A673 (cell line): ENCODE measurements at regions not wholly inside any gene's neighbourhood (a gene's known extent, or its start where the extent isn't known, plus 50 kb on each side); places are given as distances from the start of the nearest gene placed in this dataset.
A peak's percentile ranks its signal among the peaks of the same experiment; 100 is the strongest.

ENCODE experiments used
- BruUV-seq: library from RNA; stranded (reverse); fragments of 400-500 nt; replicated peaks from 2 replicates; lab custom pipeline; 2021; lab: Mats Ljungman, UMichigan
- CTCF ChIA-PET: fragments of 300-600 bp; sonication (Branson Sonifier 250); formaldehyde crosslinking; loops from one replicate; lab custom pipeline; 2022; ENCODE audit warnings: antibody characterized with exemption; lab: Charles Lee
- POLR2A ChIA-PET: fragments of 300-600 bp; sonication (Branson Sonifier 250); formaldehyde crosslinking; loops from one replicate; lab custom pipeline; 2022; ENCODE audit warnings: antibody characterized with exemption; ENCODE audit not compliant: low non-redundant PET; lab: Charles Lee
- DNase-seq: peaks from one replicate; pipeline ENCODE4 v3.0.0-alpha.2; 2015; ENCODE audit warnings: low spot score
- H3K27ac ChIP-seq: fragments of 200-600 bp; sonication (generic); 2 replicates; pipeline ENCODE4 v1.5.1; 2016; ENCODE audit warnings: mixed run types, low read depth, mild to moderate bottlenecking, mixed read lengths, antibody characterized with exemption, low read length; ENCODE audit not compliant: poor library complexity, severe bottlenecking
- H3K27me3 ChIP-seq: fragments of 200-600 bp; sonication (generic); replicated peaks from 2 replicates; pipeline ENCODE4 v1.6.1; 2017; ENCODE audit warnings: mixed run types, low read depth, mild to moderate bottlenecking, mixed read lengths, antibody characterized with exemption, low read length; ENCODE audit not compliant: insufficient read depth, poor library complexity
- H3K36me3 ChIP-seq: fragments of 200-600 bp; sonication (generic); 2 replicates; pipeline ENCODE4 v1.6.1; 2016; ENCODE audit warnings: mixed run types, mild to moderate bottlenecking, mixed read lengths, antibody characterized with exemption, low read length; ENCODE audit not compliant: insufficient read depth, poor library complexity, severe bottlenecking
- H3K4me1 ChIP-seq: fragments of 200-600 bp; sonication (generic); 2 replicates; pipeline ENCODE4 v1.6.1; 2017; ENCODE audit warnings: mixed run types, mild to moderate bottlenecking, mixed read lengths, antibody characterized with exemption, low read length; ENCODE audit not compliant: insufficient read depth, poor library complexity, severe bottlenecking
- H3K4me3 ChIP-seq: fragments of 200-600 bp; sonication (generic); 2 replicates; pipeline ENCODE4 v1.5.1; 2016; ENCODE audit warnings: low read depth, mixed run types, mild to moderate bottlenecking, mixed read lengths, low read length; ENCODE audit not compliant: poor library complexity, severe bottlenecking
- H3K9me3 ChIP-seq: fragments of 200-600 bp; sonication (generic); 2 replicates; pipeline ENCODE4 v1.6.1; 2016; ENCODE audit warnings: mixed run types, low read depth, mild to moderate bottlenecking, mixed read lengths, antibody characterized with exemption, low read length; ENCODE audit not compliant: poor library complexity, severe bottlenecking
- EZH2 ChIP-seq: fragments of 200-600 bp; sonication (generic); IDR thresholded peaks from 2 replicates; pipeline ENCODE4 v1.6.1; 2017; ENCODE audit warnings: borderline replicate concordance, low read depth, mild to moderate bottlenecking, mixed read lengths, antibody characterized with exemption, low read length; ENCODE audit not compliant: poor library complexity, severe bottlenecking
- intact Hi-C: fragments of 100-400 bp; cut with micrococcal nuclease; formaldehyde crosslinking; loops from one replicate; pipeline ENCODE4 v1.10.0; 2022; ENCODE audit not compliant: unreplicated experiment
- TF ChIP-seq, protein P1 (sequence below): fragments of 300-800, 200-600 bp; sonication (generic); conservative IDR thresholded peaks from 2 replicates; pipeline ENCODE4 v1.5.1; 2017; ENCODE audit warnings: low read depth, mild to moderate bottlenecking, antibody characterized with exemption, low read length, moderate library complexity, mixed read lengths

DNA sequence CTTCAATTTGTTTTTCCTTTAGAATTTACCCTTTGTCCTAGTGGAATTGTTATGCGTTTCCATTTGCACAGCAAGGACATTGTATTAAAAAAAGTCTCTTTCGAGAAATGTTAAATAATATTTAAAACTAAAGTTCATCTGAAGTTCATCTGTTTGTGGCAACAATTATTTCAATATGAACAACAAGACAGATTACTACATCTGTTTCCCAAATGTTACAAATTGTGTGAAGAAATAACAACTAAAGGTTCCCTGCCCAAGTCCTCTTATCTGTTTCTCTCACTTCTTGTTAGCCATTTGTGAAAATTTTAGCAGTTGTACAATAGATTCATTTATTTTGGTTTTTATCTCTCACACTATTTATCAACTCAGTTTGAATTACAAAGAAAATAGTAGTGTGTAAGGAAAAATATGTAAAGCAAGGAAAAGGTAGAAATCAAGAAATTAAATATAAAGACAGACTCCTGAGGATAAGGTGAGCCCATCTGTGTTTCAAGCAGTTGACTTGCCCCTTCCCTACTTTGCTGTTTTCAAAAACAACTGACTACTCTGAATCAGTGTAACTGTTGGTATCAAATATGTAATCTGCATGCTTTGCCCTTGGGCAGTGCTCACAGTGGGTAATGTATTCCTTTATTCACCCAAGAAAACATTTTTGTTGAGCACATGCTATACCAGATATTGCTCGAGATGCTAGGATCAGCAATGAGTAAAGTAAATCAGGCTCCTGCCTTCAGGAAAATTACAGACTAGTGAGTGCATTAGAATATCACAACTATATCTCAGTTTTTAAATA is 118.9 kb upstream of the PCDH7 start:
- no peak for DNase-seq
- Histone ChIP-seq H3K36me3 (peaks cover 18% of the 10 kb centered on the region), H3K27me3 (no peaks in the 10 kb centered on the region), H3K4me1 (peaks cover 24% of the 10 kb centered on the region), H3K4me3 (no peak overlapping the region), H3K27ac (peak overlapping the region; percentile 95), H3K9me3 (peaks cover 8% of the 10 kb centered on the region)
- intact Hi-C loops = loop anchor here (5.0 kb wide), 1 partner anchor 219 kb away; no protein-coding TSS in a partner anchor
- no TSS peak for BruUV-seq
- ChIA-PET CTCF (no interaction called here), POLR2A (no interaction called here)
- TF ChIP-seq, protein P1, sequence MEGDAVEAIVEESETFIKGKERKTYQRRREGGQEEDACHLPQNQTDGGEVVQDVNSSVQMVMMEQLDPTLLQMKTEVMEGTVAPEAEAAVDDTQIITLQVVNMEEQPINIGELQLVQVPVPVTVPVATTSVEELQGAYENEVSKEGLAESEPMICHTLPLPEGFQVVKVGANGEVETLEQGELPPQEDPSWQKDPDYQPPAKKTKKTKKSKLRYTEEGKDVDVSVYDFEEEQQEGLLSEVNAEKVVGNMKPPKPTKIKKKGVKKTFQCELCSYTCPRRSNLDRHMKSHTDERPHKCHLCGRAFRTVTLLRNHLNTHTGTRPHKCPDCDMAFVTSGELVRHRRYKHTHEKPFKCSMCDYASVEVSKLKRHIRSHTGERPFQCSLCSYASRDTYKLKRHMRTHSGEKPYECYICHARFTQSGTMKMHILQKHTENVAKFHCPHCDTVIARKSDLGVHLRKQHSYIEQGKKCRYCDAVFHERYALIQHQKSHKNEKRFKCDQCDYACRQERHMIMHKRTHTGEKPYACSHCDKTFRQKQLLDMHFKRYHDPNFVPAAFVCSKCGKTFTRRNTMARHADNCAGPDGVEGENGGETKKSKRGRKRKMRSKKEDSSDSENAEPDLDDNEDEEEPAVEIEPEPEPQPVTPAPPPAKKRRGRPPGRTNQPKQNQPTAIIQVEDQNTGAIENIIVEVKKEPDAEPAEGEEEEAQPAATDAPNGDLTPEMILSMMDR = no peak

DNA sequence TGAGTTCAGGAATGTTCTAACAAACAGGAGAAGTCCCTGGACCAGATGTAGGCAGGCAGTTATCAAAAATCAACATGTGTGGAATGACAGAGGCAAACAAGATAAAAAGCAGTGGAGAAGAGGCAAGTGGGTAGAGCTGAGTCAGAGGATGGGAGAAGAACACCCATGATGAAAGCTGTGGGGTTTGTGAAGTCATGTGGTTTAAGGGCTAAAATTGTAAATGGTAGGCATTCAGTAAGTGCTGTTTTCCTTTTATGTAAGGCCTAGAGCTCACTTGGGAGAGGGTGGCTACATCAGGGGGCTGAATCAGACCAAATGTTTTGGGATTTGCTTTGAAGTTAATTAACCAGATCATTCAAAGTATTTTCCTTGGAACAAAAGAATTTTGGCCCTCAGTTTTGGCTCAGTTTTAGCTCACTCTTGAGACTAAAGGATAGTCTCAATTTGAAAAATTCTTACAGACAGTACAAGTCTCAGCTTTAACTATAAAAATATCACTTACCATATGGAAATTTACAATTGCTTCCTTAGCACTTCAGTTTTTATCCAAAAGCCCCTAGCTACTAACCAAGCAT is 114.5 kb upstream of the PCDH7 start:
- POLR2A ChIA-PET = interaction anchor here (0.5 kb wide), 1 partner anchor 1127 kb away, joined by 5 read pairs; no protein-coding TSS in a partner anchor
- intact Hi-C loops = loop anchor here (1.0 to 5.0 kb wide), 4 partner anchors 113 to 677 kb away; no protein-coding TSS in a partner anchor
- TF ChIP-seq EZH2 = no peak
- TF ChIP-seq, protein P1 = no peak
- no peak overlapping the region for H3K4me3 ChIP-seq
- peak; percentile 90 for DNase-seq
- H3K36me3 ChIP-seq = peaks cover 31% of the 10 kb centered on the region
- H3K9me3 ChIP-seq = peaks cover 24% of the 10 kb centered on the region
- CTCF ChIA-PET = no interaction called here
- BruUV-seq = TSS peak; percentile 88
- H3K27ac ChIP-seq = peak overlapping the region; percentile 97
- peaks cover 33% of the 10 kb centered on the region for H3K4me1 ChIP-seq
- H3K27me3 ChIP-seq = no peaks in the 10 kb centered on the region

DNA sequence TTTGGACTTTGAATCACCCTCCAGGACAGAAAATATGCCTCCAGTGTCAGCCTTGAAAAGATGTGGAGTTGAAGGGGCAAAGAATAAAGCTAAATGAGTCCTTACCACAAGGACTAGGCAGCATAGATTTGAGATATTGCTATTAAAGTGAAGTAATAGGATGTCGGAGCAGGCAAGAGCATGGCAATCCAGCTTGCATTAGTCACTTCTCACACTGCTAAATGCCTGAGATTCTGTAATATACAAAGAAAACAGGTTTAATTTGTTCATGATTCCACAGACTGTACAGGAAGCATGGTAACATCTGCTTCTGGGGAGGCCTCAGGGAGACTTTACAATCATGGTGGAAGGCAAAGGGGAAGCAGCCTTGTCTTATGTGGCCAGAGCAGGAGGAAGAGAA is 109.8 kb upstream of the PCDH7 start:
- BruUV-seq = no TSS peak
- ChIA-PET CTCF (no interaction called here), POLR2A (interaction anchor here (0.6 kb wide), 1 partner anchor 674 kb away, joined by 3 read pairs; no protein-coding TSS in a partner anchor)
- Histone ChIP-seq H3K9me3 (peaks cover 17% of the 10 kb centered on the region), H3K36me3 (peaks cover 25% of the 10 kb centered on the region), H3K27ac (no peak overlapping the region), H3K27me3 (no peaks in the 10 kb centered on the region), H3K4me1 (peaks cover 24% of the 10 kb centered on the region), H3K4me3 (no peak overlapping the region)
- DNase-seq = no peak
- TF ChIP-seq, protein P1 = no peak
- TF ChIP-seq EZH2 = no peak
- intact Hi-C loops = no loop called here
